ENCODE measurements at regions not wholly inside any gene's neighbourhood (a gene's known extent, or its start where the extent isn't known, plus 50 kb on each side); places are given as distances from the start of the nearest gene placed in this dataset.

GRCh38 chr9:13847270-13847669 lies 466.7 kb downstream of the NFIB start:
- H3K4me3 ChIP-seq (replicated peaks; ENCODE audit: insufficient read depth, low read length): no peak overlapping the region
- H3K27me3 ChIP-seq (ENCODE audit: insufficient read depth, poor library complexity, severe bottlenecking): no peaks in the 10 kb centered on the region
- TF ChIP-seq, protein P1, sequence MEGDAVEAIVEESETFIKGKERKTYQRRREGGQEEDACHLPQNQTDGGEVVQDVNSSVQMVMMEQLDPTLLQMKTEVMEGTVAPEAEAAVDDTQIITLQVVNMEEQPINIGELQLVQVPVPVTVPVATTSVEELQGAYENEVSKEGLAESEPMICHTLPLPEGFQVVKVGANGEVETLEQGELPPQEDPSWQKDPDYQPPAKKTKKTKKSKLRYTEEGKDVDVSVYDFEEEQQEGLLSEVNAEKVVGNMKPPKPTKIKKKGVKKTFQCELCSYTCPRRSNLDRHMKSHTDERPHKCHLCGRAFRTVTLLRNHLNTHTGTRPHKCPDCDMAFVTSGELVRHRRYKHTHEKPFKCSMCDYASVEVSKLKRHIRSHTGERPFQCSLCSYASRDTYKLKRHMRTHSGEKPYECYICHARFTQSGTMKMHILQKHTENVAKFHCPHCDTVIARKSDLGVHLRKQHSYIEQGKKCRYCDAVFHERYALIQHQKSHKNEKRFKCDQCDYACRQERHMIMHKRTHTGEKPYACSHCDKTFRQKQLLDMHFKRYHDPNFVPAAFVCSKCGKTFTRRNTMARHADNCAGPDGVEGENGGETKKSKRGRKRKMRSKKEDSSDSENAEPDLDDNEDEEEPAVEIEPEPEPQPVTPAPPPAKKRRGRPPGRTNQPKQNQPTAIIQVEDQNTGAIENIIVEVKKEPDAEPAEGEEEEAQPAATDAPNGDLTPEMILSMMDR (IDR thresholded peaks at IDR 0.05; ENCODE audit: insufficient read depth, low read length): no peak
- no peak for TF ChIP-seq GABPA (IDR thresholded peaks at IDR 0.05; ENCODE audit: low read depth)
- no peak for TF ChIP-seq REST (IDR thresholded peaks at IDR 0.05; ENCODE audit: insufficient replicate concordance, low read depth)
- DNase-seq (ENCODE audit: low read depth in 1 of 2, low spot score in 1 of 2): no peak
- H3K27ac ChIP-seq (replicated peaks): no peak overlapping the region

DNA sequence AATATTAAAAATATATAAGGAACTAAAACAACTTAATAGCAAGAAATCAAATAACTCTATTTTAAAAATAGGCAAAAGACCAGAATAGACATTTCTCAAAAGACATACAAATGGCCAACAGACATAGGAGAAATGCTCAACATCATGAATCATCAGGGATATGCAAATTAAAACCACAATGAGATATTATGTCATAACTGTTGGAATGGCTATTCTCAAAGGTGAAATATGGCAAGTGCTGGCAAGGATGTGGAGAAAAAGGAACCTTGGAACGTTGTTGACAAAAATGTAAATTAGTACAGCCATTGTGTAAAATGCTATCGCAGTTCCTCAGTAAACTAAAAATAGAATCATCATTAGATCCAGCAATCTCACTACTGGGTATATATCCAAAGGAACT lies 468.5 kb downstream of the NFIB start:
- no peak for TF ChIP-seq POLR2AphosphoS5 (IDR thresholded peaks at IDR 0.05; ENCODE audit: low read depth)
- no peak for TF ChIP-seq REST (IDR thresholded peaks at IDR 0.05; ENCODE audit: insufficient replicate concordance, low read depth)
- TF ChIP-seq, protein P1 (IDR thresholded peaks at IDR 0.05; ENCODE audit: insufficient read depth, low read length): no peak
- no peak for TF ChIP-seq SPI1 (IDR thresholded peaks at IDR 0.05; ENCODE audit: borderline replicate concordance, low read depth)
- no peak for TF ChIP-seq GABPA (IDR thresholded peaks at IDR 0.05; ENCODE audit: low read depth)
- Histone ChIP-seq H3K27me3 (ENCODE audit: insufficient read depth, poor library complexity, severe bottlenecking) (no peaks in the 10 kb centered on the region), H3K4me3 (replicated peaks; ENCODE audit: insufficient read depth, low read length) (no peak overlapping the region), H3K27ac (replicated peaks) (no peak overlapping the region)
- no peak for DNase-seq (ENCODE audit: low read depth in 1 of 2, low spot score in 1 of 2)

DNA sequence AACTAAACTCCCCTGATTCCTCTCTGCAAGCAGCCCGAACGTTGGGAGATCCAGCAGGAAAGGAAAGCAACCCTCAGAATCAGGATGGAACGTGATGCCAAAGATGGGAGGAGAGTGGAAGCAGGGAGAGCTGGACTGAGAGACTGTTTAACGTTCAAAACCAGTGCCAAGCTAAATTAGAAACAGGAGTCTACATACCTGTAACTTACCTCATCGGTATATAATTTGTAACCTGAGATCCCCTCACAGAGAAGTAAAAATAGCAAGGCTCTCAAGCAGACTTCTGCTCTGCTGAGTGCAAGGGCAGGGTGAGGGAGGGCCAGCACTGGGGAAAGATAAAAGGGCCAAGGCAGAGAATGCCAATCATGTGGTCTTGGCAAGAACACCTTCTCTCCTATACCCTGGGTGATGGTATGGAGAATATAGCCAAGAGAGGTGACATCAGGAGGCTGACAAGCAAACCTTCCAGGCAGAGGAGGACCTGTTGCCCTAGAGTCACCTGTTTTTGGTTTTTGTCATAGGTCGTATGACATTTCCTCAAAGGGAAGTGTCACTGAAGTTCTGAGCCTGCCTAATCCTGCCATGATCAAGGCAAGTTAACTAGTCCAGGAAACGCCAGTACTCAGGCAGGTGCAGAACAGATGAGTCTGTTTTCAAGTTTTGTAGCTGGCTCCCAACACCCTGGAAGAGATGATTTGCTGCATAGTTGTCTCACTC lies 472.0 kb downstream of the NFIB start:
- TF ChIP-seq SPI1 (IDR thresholded peaks at IDR 0.05; ENCODE audit: borderline replicate concordance, low read depth) (no peak), GABPA (IDR thresholded peaks at IDR 0.05; ENCODE audit: low read depth) (no peak)
- H3K27ac ChIP-seq (replicated peaks): no peak overlapping the region
- no peak for DNase-seq (ENCODE audit: low read depth in 1 of 2, low spot score in 1 of 2)

GRCh38 chr9:13832446-13832845 lies 481.5 kb downstream of the NFIB start:
- H3K27ac ChIP-seq (replicated peaks): no peak overlapping the region
- DNase-seq (ENCODE audit: low read depth in 1 of 2, low spot score in 1 of 2): no peak
- TF ChIP-seq SPI1 (IDR thresholded peaks at IDR 0.05; ENCODE audit: borderline replicate concordance, low read depth) (no peak), REST (IDR thresholded peaks at IDR 0.05; ENCODE audit: insufficient replicate concordance, low read depth) (no peak), POLR2AphosphoS5 (IDR thresholded peaks at IDR 0.05; ENCODE audit: low read depth) (no peak), GABPA (IDR thresholded peaks at IDR 0.05; ENCODE audit: low read depth) (no peak)
- TF ChIP-seq, protein P1 (IDR thresholded peaks at IDR 0.05; ENCODE audit: insufficient read depth, low read length): no peak
- H3K27me3 ChIP-seq (ENCODE audit: insufficient read depth, poor library complexity, severe bottlenecking): no peaks in the 10 kb centered on the region
- H3K4me3 ChIP-seq (replicated peaks; ENCODE audit: insufficient read depth, low read length): no peak overlapping the region

More for the DNA sequence above, 472.0 kb downstream of the NFIB start:
- H3K4me3 ChIP-seq (replicated peaks; ENCODE audit: insufficient read depth, low read length): no peak overlapping the region
- H3K27me3 ChIP-seq (ENCODE audit: insufficient read depth, poor library complexity, severe bottlenecking): no peaks in the 10 kb centered on the region
